Activated CD4-positive, alpha-beta T cell treated with anti-CD3 and anti-CD28 coated beads, Interleukin-2, amount 50 U/mL, for 48 hours (primary cell): ENCODE measurements at regions not wholly inside any gene's neighbourhood (a gene's known extent, or its start where the extent isn't known, plus 50 kb on each side); places are given as distances from the start of the nearest gene placed in this dataset.
"Not testable (repeated sequence)": the region's sequence is repeated elsewhere in the genome, so short reads cannot be mapped to it uniquely, and the experiment has no call there.

Source experiments
- DNase-seq, 2 experiments: peaks; one replicate each; pipeline ENCODE4 v3.0.0-alpha.2; 2020

GRCh38 chr2:2501454-2502200, 170.6 kb upstream of the MYT1L start:
- DNase-seq = no peak

- no peak for DNase-seq
These were observed 164.5 kb upstream of the MYT1L start for GRCh38 chr2:2495606-2496005.

GRCh38 chr2:2493496-2493895, 162.4 kb upstream of the MYT1L start:
- no peak for DNase-seq

GRCh38 chr2:2492800-2493199, 161.7 kb upstream of the MYT1L start:
- no peak for DNase-seq

- DNase-seq = no peak
These were observed 160.9 kb upstream of the MYT1L start for GRCh38 chr2:2491964-2492363.

- DNase-seq = no peak
These were observed 153.2 kb upstream of the MYT1L start for GRCh38 chr2:2484301-2484700.

GRCh38 chr2:2482851-2483250, 151.8 kb upstream of the MYT1L start:
- no peak for DNase-seq

GRCh38 chr2:2472881-2473280, 141.8 kb upstream of the MYT1L start:
- no peak for DNase-seq

GRCh38 chr2:2472044-2472443, 141.0 kb upstream of the MYT1L start:
- no peak for DNase-seq

GRCh38 chr2:2466534-2466933, 135.5 kb upstream of the MYT1L start:
- DNase-seq = no peak

- no peak for DNase-seq
These were observed 133.6 kb upstream of the MYT1L start for GRCh38 chr2:2464643-2465042.

- DNase-seq = no peak
These were observed 133.0 kb upstream of the MYT1L start for GRCh38 chr2:2464094-2464493.

- no peak for DNase-seq
These were observed 125.6 kb upstream of the MYT1L start for GRCh38 chr2:2456721-2457120.

GRCh38 chr2:2455151-2455550, 124.1 kb upstream of the MYT1L start:
- DNase-seq = no peak

GRCh38 chr2:2452961-2453360, 121.9 kb upstream of the MYT1L start:
- DNase-seq = no peak

GRCh38 chr2:2451275-2451674, 120.2 kb upstream of the MYT1L start:
- DNase-seq = not testable (repeated sequence)

GRCh38 chr2:2448178-2448577, 117.1 kb upstream of the MYT1L start:
- no peak for DNase-seq

GRCh38 chr2:2422621-2423020, 91.5 kb upstream of the MYT1L start:
- DNase-seq = no peak

GRCh38 chr2:2413525-2413924, 82.5 kb upstream of the MYT1L start:
- no peak for DNase-seq

- no peak for DNase-seq
These were observed 79.9 kb upstream of the MYT1L start for GRCh38 chr2:2410987-2411386.

GRCh38 chr2:2409481-2409880, 78.4 kb upstream of the MYT1L start:
- DNase-seq = no peak

GRCh38 chr2:2405780-2406179, 74.7 kb upstream of the MYT1L start:
- DNase-seq = no peak

- DNase-seq = no peak
These were observed 69.4 kb upstream of the MYT1L start for GRCh38 chr2:2400286-2401038.

- no peak for DNase-seq
These were observed 68.3 kb upstream of the MYT1L start for GRCh38 chr2:2399396-2399795.

- DNase-seq = no peak
These were observed 61.3 kb upstream of the MYT1L start for GRCh38 chr2:2392332-2392731.
